ENCODE measurements at regions not wholly inside any gene's neighbourhood (a gene's known extent, or its start where the extent isn't known, plus 50 kb on each side); places are given as distances from the start of the nearest gene placed in this dataset.
"Not testable (repeated sequence)": the region's sequence is repeated elsewhere in the genome, so short reads cannot be mapped to it uniquely, and the experiment has no call there.

- DNase-seq: no peak
Observed at GRCh38 chr1:104028416-104029035, 278.8 kb downstream of the AMY1C start.

GRCh38 chr1:104029456-104029970, 279.8 kb downstream of the AMY1C start:
- DNase-seq: no peak

GRCh38 chr1:104056786-104057185, 307.1 kb downstream of the AMY1C start:
- no peak for DNase-seq

- DNase-seq: not testable (repeated sequence)
Observed at GRCh38 chr1:104057219-104057898, 307.7 kb downstream of the AMY1C start.

GRCh38 chr1:104061637-104062036, 311.9 kb downstream of the AMY1C start:
- DNase-seq: not testable (repeated sequence)

GRCh38 chr1:104064399-104064798, 314.7 kb downstream of the AMY1C start:
- DNase-seq: no peak

GRCh38 chr1:104072915-104073371, 323.2 kb downstream of the AMY1C start:
- no peak for DNase-seq

- DNase-seq: no peak
Observed at GRCh38 chr1:104073463-104073902, 323.8 kb downstream of the AMY1C start.

- no peak for DNase-seq
Observed at GRCh38 chr1:104082221-104082620, 332.5 kb downstream of the AMY1C start.

- DNase-seq: no peak
Observed at GRCh38 chr1:104084380-104084779, 334.7 kb downstream of the AMY1C start.

GRCh38 chr1:104092698-104093097, 343.0 kb downstream of the AMY1C start:
- DNase-seq: no peak

- DNase-seq: no peak
Observed at GRCh38 chr1:104098837-104099236, 349.1 kb downstream of the AMY1C start.

- no peak for DNase-seq
Observed at GRCh38 chr1:104100115-104100514, 350.4 kb downstream of the AMY1C start.

- DNase-seq: no peak
Observed at GRCh38 chr1:104105465-104105864, 355.8 kb downstream of the AMY1C start.

- no peak for DNase-seq
Observed at GRCh38 chr1:104120525-104120924, 370.8 kb downstream of the AMY1C start.

- no peak for DNase-seq
Observed at GRCh38 chr1:104121271-104121670, 371.6 kb downstream of the AMY1C start.

GRCh38 chr1:104125266-104125665, 375.6 kb downstream of the AMY1C start:
- no peak for DNase-seq

- DNase-seq: no peak
Observed at GRCh38 chr1:104125970-104126369, 376.3 kb downstream of the AMY1C start.

GRCh38 chr1:104132382-104132973, 382.8 kb downstream of the AMY1C start:
- no peak for DNase-seq

GRCh38 chr1:104135036-104135435, 385.3 kb downstream of the AMY1C start:
- not testable (repeated sequence) for DNase-seq

GRCh38 chr1:104136621-104137020, 386.9 kb downstream of the AMY1C start:
- DNase-seq: no peak

- DNase-seq: no peak
Observed at GRCh38 chr1:104156738-104157137, 407.0 kb downstream of the AMY1C start.

GRCh38 chr1:104163912-104164476, 414.3 kb downstream of the AMY1C start:
- no peak for DNase-seq

GRCh38 chr1:104172243-104172681, 422.6 kb downstream of the AMY1C start:
- no peak for DNase-seq

Measured in NCI-H226 (cell line).